GM23248 (cell line): ENCODE measurements at regions not wholly inside any gene's neighbourhood (a gene's known extent, or its start where the extent isn't known, plus 50 kb on each side); places are given as distances from the start of the nearest gene placed in this dataset.

Experiments used
- EZH2 ChIP-seq: fragments of 200-600 bp; sonication (generic); IDR thresholded peaks from 2 replicates; pipeline ENCODE4 v1.6.1; 2018; ENCODE audit warnings: antibody characterized with exemption, mild to moderate bottlenecking; ENCODE audit not compliant: insufficient read depth, poor library complexity, severe bottlenecking
- EZH2phosphoT487 ChIP-seq: fragments of 200-600 bp; sonication (generic); IDR thresholded peaks from 2 replicates; pipeline ENCODE4 v1.6.1; 2018; ENCODE audit warnings: antibody characterized with exemption, moderate library complexity, mild to moderate bottlenecking, low read depth; ENCODE audit not compliant: insufficient read depth

- TF ChIP-seq EZH2phosphoT487, result no peak
- TF ChIP-seq EZH2, result no peak
These were observed 112.7 kb downstream of the DHX15 start for GRCh38 chr4:24471486-24472160.
